Testis (tissue), 2 donors: ENCODE measurements at regions not wholly inside any gene's neighbourhood (a gene's known extent, or its start where the extent isn't known, plus 50 kb on each side); places are given as distances from the start of the nearest gene placed in this dataset.
"Not testable (repeated sequence)": the region's sequence is repeated elsewhere in the genome, so short reads cannot be mapped to it uniquely, and the experiment has no call there.

Source experiments
- POLR2A ChIP-seq: fragments of 450-650 bp; IDR thresholded peaks from one replicate; pipeline ENCODE4 v1.6.1; 2017; ENCODE audit warnings: antibody characterized with exemption, mild to moderate bottlenecking, moderate library complexity
- TF ChIP-seq, protein P1 (sequence below), 3 experiments: fragments of 450-650 bp in 2 of 3; fragments of 200-600 bp in 1 of 3; sonication (generic) in 1 of 3; IDR thresholded peaks; one replicate each; pipeline ENCODE4 v1.5.1; 2016 to 2019; ENCODE audit warnings: antibody characterized with exemption in 3 of 3, mild to moderate bottlenecking in 2 of 3, moderate library complexity in 1 of 3

DNA sequence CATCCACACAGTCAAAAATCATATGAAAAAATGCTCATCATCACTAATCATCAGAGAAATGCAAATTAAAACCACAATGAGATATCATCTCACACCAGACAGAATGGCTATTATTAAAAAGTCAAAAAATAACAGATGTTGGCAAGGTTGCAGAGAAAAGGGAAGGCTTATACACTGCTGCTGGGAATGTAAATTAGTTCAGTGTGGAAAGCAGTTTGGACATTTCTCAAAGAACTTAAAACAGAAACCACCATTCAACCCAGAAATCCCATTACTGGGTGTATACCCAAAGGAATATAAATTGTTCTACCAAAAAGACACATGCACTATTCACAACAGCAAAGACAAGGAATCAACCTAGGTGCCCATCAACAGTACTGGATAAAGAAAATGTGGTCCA is 307.0 kb upstream of the SOX9 start:
- not testable (repeated sequence) for TF ChIP-seq POLR2A
- TF ChIP-seq, protein P1, sequence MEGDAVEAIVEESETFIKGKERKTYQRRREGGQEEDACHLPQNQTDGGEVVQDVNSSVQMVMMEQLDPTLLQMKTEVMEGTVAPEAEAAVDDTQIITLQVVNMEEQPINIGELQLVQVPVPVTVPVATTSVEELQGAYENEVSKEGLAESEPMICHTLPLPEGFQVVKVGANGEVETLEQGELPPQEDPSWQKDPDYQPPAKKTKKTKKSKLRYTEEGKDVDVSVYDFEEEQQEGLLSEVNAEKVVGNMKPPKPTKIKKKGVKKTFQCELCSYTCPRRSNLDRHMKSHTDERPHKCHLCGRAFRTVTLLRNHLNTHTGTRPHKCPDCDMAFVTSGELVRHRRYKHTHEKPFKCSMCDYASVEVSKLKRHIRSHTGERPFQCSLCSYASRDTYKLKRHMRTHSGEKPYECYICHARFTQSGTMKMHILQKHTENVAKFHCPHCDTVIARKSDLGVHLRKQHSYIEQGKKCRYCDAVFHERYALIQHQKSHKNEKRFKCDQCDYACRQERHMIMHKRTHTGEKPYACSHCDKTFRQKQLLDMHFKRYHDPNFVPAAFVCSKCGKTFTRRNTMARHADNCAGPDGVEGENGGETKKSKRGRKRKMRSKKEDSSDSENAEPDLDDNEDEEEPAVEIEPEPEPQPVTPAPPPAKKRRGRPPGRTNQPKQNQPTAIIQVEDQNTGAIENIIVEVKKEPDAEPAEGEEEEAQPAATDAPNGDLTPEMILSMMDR (IDR thresholded peaks at IDR 0.05): not testable (repeated sequence)
